GM18507 (cell line): ENCODE measurements at regions not wholly inside any gene's neighbourhood (a gene's known extent, or its start where the extent isn't known, plus 50 kb on each side); places are given as distances from the start of the nearest gene placed in this dataset.
"Not testable (repeated sequence)": the region's sequence is repeated elsewhere in the genome, so short reads cannot be mapped to it uniquely, and the experiment has no call there.

ENCODE experiments used
- DNase-seq: peaks from one replicate; pipeline ENCODE4 v3.0.0; 2011; ENCODE audit warnings: low read depth; ENCODE audit not compliant: insufficient read length; ENCODE audit errors: extremely low spot score
- FAIRE-seq: peaks from 2 replicates; lab custom pipeline; 2011; peaks lifted over from hg19 to GRCh38; lab: Jason Lieb, UNC

- no peak for DNase-seq
- FAIRE-seq: no peak
Observed at GRCh38 chr1:166588741-166589140, 250.5 kb upstream of the POGK start.

GRCh38 chr1:166590161-166590560 is 249.1 kb upstream of the POGK start:
- FAIRE-seq (no peak), DNase-seq (no peak)

- DNase-seq (no peak), FAIRE-seq (no peak)
Observed at GRCh38 chr1:166594646-166595045, 244.6 kb upstream of the POGK start.

GRCh38 chr1:166597516-166597915 is 241.8 kb upstream of the POGK start:
- DNase-seq: no peak
- no peak for FAIRE-seq

- DNase-seq (no peak), FAIRE-seq (no peak)
Observed at GRCh38 chr1:166600574-166600973, 238.7 kb upstream of the POGK start.

GRCh38 chr1:166601650-166602278 is 237.5 kb upstream of the POGK start:
- no peak for FAIRE-seq
- no peak for DNase-seq

GRCh38 chr1:166602801-166603200 is 236.5 kb upstream of the POGK start:
- FAIRE-seq, DNase-seq: not testable (repeated sequence)

- FAIRE-seq (no peak), DNase-seq (no peak)
Observed at GRCh38 chr1:166603296-166603695, 236.0 kb upstream of the POGK start.

GRCh38 chr1:166605137-166605536 is 234.1 kb upstream of the POGK start:
- FAIRE-seq (no peak), DNase-seq (no peak)

GRCh38 chr1:166612886-166613285 is 226.4 kb upstream of the POGK start:
- DNase-seq (no peak), FAIRE-seq (no peak)

GRCh38 chr1:166616206-166616605 is 223.1 kb upstream of the POGK start:
- no peak for FAIRE-seq

GRCh38 chr1:166626711-166627110 is 212.6 kb upstream of the POGK start:
- FAIRE-seq: no peak
- DNase-seq: no peak

More at GRCh38 chr1:166616206-166616605, 223.1 kb upstream of the POGK start:
- DNase-seq: no peak

GRCh38 chr1:166627558-166627957 is 211.7 kb upstream of the POGK start:
- FAIRE-seq: no peak

GRCh38 chr1:166628259-166628658 is 211.0 kb upstream of the POGK start:
- FAIRE-seq (no peak), DNase-seq (no peak)

More at GRCh38 chr1:166627558-166627957, 211.7 kb upstream of the POGK start:
- no peak for DNase-seq

GRCh38 chr1:166629946-166630345 is 209.3 kb upstream of the POGK start:
- DNase-seq: no peak
- FAIRE-seq: no peak

- FAIRE-seq (no peak), DNase-seq (no peak)
Observed at GRCh38 chr1:166630369-166630768, 208.9 kb upstream of the POGK start.

GRCh38 chr1:166638137-166638536 is 201.1 kb upstream of the POGK start:
- DNase-seq: no peak
- no peak for FAIRE-seq

GRCh38 chr1:166657228-166657627 is 182.0 kb upstream of the POGK start:
- not testable (repeated sequence) for DNase-seq, FAIRE-seq

GRCh38 chr1:166666790-166667189 is 172.5 kb upstream of the POGK start:
- DNase-seq, FAIRE-seq: not testable (repeated sequence)

- not testable (repeated sequence) for FAIRE-seq, DNase-seq
Observed at GRCh38 chr1:166667600-166667999, 171.7 kb upstream of the POGK start.

GRCh38 chr1:166671627-166672026 is 167.6 kb upstream of the POGK start:
- DNase-seq (no peak), FAIRE-seq (no peak)

- DNase-seq (no peak), FAIRE-seq (no peak)
Observed at GRCh38 chr1:166673722-166674121, 165.6 kb upstream of the POGK start.
